ENCODE measurements at regions not wholly inside any gene's neighbourhood (a gene's known extent, or its start where the extent isn't known, plus 50 kb on each side); places are given as distances from the start of the nearest gene placed in this dataset.
"Not testable (repeated sequence)": the region's sequence is repeated elsewhere in the genome, so short reads cannot be mapped to it uniquely, and the experiment has no call there.

DNA sequence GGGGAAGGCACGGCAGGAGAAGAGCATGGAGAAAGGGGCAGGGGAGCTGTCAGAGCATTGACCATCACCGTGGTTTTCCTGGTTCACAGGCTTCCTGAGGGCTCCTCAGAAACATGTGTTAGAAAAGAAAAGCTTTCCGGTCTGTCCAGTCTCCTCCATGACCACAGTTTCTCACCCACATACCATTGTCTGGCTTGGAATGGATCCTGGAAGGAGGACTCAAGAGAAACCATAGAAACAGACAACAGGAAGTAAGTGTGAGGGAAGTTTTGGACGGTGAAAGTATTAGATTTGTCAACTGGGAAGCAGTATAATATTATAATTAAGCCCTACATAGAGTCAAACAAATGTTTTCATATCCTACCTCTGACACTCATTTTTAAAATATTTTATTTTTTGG, 52.7 kb upstream of the NOTCH2NLA start:
- not testable (repeated sequence) for TF ChIP-seq FOXM1 (IDR thresholded peaks at IDR 0.05; ENCODE audit: borderline replicate concordance); ARNT (IDR thresholded peaks at IDR 0.05)
